Psoas muscle (tissue), 7 donors: ENCODE measurements at regions not wholly inside any gene's neighbourhood (a gene's known extent, or its start where the extent isn't known, plus 50 kb on each side); places are given as distances from the start of the nearest gene placed in this dataset.

Experiments used
- ATAC-seq, 4 donors: fragments of 200-7000 bp; cut with Tn5 transposase; one replicate each; pipeline ENCODE4 v1.9.1; 2020; ENCODE audit warnings: moderate library complexity in 3 of 4, mild to moderate bottlenecking in 2 of 4
- DNase-seq, 2 donors: peaks; one replicate each; pipeline ENCODE4 v3.0.0-alpha.2; 2020
- H3K27ac ChIP-seq: fragments of 200-600 bp; one replicate; pipeline ENCODE4 v1.8.0; 2022
- H3K27me3 ChIP-seq, 3 donors: fragments of 200-600 bp in 1 of 3; one replicate each; pipeline versions ENCODE4 v1.6.1 to v1.8.0; 2013 to 2022; ENCODE audit warnings: low read length in 2 of 3, mild to moderate bottlenecking in 2 of 3, moderate library complexity in 1 of 3; ENCODE audit not compliant: insufficient read depth in 3 of 3
- H3K36me3 ChIP-seq, 2 donors: fragments of 200-600 bp in 1 of 2; one replicate each; pipeline versions ENCODE4 v1.6.1 to v1.8.0; 2013 to 2022; ENCODE audit warnings: low read depth in 1 of 2, mild to moderate bottlenecking in 1 of 2, moderate library complexity in 1 of 2; ENCODE audit not compliant: insufficient read depth in 1 of 2
- H3K4me1 ChIP-seq: fragments of 200-600 bp; one replicate; pipeline ENCODE4 v1.8.0; 2022
- H3K4me3 ChIP-seq: fragments of 200-600 bp; one replicate; pipeline ENCODE4 v1.8.0; 2022; ENCODE audit warnings: mild to moderate bottlenecking
- H3K9me3 ChIP-seq: fragments of 200-600 bp; one replicate; pipeline ENCODE4 v1.8.0; 2022
- whole genome bisulfite sequencing, 3 donors: extraction: QIAGEN DNeasy Blood & Tissue Kit; methylation state at CpG; one replicate each; pipeline versions ENCODE4 v1.1.6 to v1.1.7; 2013; 5-methylcytosine and 5-hydroxymethylcytosine counted together
- intact Hi-C, 2 donors: fragments of 100-400 bp; cut with DNase I; formaldehyde crosslinking; loops; one replicate each; pipeline versions ENCODE4 v1.11.0 to v1.14.2; 2022
- TF ChIP-seq, protein P1 (sequence below): fragments of 200-600 bp; IDR thresholded peaks from one replicate; pipeline ENCODE4 v1.8.0; 2022; ENCODE audit warnings: antibody characterized with exemption
- donor health status: healthy with polysubstance abuse.
- donor health status: DM: no; HTN: no; CAD: no; lungs with moderate emphysema.
- donor health status: Bipolar disorder and iron deficiency.
- donor health status: healthy.
- donor health status: DM: yes; HTN: yes; CAD: no.
- donor health status: DM: no; HTN: no; CAD: no.
- donor health status: DM: yes; HTN: yes; CAD: no.

DNA sequence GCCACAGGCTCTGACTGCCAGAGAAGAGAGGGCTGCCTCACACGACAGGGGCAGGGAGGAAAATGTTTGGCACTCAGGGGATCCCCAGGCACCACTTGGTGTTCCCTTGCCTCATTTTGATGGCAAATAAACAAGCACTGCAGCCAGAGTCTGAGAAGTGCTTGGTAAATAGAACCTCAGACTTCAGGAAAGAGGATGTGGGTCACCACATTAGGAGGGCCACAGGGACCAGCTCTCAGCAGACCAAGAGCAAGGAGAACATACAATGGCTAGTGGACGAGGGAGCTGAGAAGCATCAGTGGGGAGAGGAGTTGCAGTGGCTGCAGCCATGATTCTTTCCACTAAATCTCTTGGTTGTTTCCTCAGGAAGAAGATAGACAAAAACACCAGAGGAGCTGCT is 413.9 kb downstream of the GADD45G start:
- Histone ChIP-seq H3K36me3 (no peaks in the 10 kb centered on the region), H3K4me3 (no peak overlapping the region), H3K4me1 (peaks cover 11% of the 10 kb centered on the region), H3K27me3 (no peaks in the 10 kb centered on the region), H3K27ac (no peak overlapping the region), H3K9me3 (no peaks in the 10 kb centered on the region)
- 56 to 67% (median 64%) methylated on average over 2 of the region's 2 CpGs for WGBS, 3 donors
- DNase-seq (no peak), ATAC-seq (no peak)
- intact Hi-C loops: no loop called here
- TF ChIP-seq, protein P1, sequence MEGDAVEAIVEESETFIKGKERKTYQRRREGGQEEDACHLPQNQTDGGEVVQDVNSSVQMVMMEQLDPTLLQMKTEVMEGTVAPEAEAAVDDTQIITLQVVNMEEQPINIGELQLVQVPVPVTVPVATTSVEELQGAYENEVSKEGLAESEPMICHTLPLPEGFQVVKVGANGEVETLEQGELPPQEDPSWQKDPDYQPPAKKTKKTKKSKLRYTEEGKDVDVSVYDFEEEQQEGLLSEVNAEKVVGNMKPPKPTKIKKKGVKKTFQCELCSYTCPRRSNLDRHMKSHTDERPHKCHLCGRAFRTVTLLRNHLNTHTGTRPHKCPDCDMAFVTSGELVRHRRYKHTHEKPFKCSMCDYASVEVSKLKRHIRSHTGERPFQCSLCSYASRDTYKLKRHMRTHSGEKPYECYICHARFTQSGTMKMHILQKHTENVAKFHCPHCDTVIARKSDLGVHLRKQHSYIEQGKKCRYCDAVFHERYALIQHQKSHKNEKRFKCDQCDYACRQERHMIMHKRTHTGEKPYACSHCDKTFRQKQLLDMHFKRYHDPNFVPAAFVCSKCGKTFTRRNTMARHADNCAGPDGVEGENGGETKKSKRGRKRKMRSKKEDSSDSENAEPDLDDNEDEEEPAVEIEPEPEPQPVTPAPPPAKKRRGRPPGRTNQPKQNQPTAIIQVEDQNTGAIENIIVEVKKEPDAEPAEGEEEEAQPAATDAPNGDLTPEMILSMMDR: no peak

DNA sequence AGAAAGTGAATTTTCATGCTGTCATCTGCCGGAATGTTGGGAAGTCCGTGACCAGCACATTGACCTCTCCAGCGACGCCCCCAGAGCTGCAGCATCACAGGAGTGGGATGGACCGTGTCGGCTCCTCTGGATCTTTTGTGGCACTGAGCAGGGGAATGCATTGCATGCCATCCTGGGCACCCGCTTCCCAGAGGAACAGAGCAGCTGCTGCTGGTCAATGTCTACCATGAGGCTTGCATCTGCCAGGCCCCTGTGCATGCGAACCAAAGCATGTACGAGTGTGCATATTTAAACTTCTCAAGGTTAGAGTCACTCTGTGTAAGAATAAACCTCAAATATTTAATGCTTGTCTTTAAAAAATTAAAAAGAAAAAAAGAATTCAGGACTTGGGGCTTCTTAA is 414.8 kb downstream of the GADD45G start:
- Histone ChIP-seq H3K36me3 (no peaks in the 10 kb centered on the region), H3K9me3 (no peaks in the 10 kb centered on the region), H3K4me3 (no peak overlapping the region), H3K27ac (no peak overlapping the region), H3K27me3 (no peaks in the 10 kb centered on the region), H3K4me1 (peaks cover 11% of the 10 kb centered on the region)
- intact Hi-C loops: no loop called here
- ATAC-seq: no peak
- no peak for DNase-seq
- 51 to 71% (median 58%) methylated on average over 9 of the region's 9 CpGs for WGBS, 3 donors
- TF ChIP-seq, protein P1: no peak

DNA sequence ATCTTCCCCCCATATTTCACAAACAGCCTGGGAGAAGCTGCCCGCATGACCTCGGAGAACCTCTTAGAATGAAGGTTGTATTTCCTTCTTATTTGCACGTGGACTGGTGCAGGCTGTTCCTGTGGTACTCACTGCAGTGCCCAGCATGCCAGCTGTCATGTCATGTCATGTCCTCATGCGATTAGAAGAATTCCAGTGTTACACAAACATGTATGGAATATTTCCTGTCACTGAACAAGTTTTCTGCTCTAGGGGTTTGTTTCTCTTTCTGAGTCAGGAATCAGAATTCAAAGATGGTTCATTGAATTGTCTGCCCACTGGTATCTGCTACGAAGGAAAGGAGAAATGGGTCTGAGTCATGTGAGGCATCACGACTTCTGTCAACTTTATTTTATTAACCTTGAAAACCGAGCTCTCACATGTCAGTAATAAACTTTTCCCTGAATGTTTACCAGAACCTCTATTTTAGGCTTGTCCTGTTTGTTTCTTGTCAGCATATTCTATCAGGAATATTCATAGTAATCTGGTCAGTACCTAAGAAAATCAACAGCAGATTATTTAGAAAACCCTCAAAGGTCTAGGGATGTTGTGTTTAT is 415.6 kb downstream of the GADD45G start:
- Histone ChIP-seq H3K9me3 (no peaks in the 10 kb centered on the region), H3K36me3 (no peaks in the 10 kb centered on the region), H3K4me1 (peaks cover 11% of the 10 kb centered on the region), H3K27me3 (no peaks in the 10 kb centered on the region), H3K27ac (peak overlapping the region; percentile 60), H3K4me3 (no peak overlapping the region)
- no peak for DNase-seq
- WGBS, 3 donors: 13 to 30% (median 20%) methylated on average over 7 of the region's 7 CpGs
- intact Hi-C loops: no loop called here
- ATAC-seq: peak; percentile 69 to 92 (median 84)
- TF ChIP-seq, protein P1: no peak

DNA sequence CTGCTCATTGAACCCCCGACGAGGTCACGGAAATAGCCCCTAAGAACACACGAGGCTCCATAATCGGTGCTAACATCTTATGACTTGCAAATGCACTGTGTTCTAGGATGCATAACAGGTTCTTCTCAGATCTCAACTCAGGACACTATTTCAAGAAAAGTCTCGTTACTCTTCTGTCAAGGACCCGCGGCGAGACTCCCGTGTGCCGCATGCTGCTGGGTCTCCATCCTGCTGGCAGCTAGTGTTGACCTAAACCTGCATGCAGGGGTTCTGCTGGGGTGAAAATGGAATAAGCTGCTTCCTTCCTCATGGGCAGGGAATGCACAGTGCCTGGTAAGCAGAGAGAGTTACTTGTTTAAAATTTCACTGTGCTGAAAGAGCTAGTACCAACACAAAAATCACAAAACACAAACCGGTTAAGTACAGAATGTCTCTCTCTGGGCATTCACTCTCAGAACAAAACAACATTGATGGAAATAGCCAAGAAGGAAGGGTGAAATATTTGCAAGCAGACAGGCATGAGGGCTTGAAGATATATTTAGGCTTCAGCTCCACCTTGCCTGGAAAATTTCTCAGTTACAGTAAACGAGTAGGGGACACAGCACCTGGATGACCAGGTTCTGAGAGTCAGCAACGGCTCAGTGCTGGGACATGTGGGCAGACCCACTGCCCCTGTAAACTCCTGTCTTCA is 416.5 kb downstream of the GADD45G start:
- 67 to 83% (median 83%) methylated on average over 14 of the region's 14 CpGs for WGBS, 3 donors
- H3K27ac ChIP-seq: no peak overlapping the region
- TF ChIP-seq, protein P1: no peak
- H3K9me3 ChIP-seq: no peaks in the 10 kb centered on the region
- H3K36me3 ChIP-seq: no peaks in the 10 kb centered on the region
- no peak for DNase-seq
- no peak overlapping the region for H3K4me3 ChIP-seq
- H3K4me1 ChIP-seq: peaks cover 11% of the 10 kb centered on the region
- intact Hi-C loops: no loop called here
- H3K27me3 ChIP-seq: no peaks in the 10 kb centered on the region
- no peak for ATAC-seq
